KMS-11 (cell line): ENCODE measurements at regions not wholly inside any gene's neighbourhood (a gene's known extent, or its start where the extent isn't known, plus 50 kb on each side); places are given as distances from the start of the nearest gene placed in this dataset.
"Not testable (repeated sequence)": the region's sequence is repeated elsewhere in the genome, so short reads cannot be mapped to it uniquely, and the experiment has no call there.

Experiments
- H2AFZ ChIP-seq: fragments of 200-600 bp; sonication (generic); 2 replicates; pipeline ENCODE4 v1.6.1; 2016; ENCODE audit warnings: antibody characterized with exemption, mixed run types, low read depth
- H3K27ac ChIP-seq: fragments of 200-600 bp; sonication (generic); 2 replicates; pipeline ENCODE4 v1.6.1; 2016; ENCODE audit warnings: mild to moderate bottlenecking, mixed run types
- H3K27me3 ChIP-seq: fragments of 200-600 bp; sonication (generic); 2 replicates; pipeline ENCODE4 v1.6.1; 2017; ENCODE audit warnings: mild to moderate bottlenecking, low read depth, mixed run types, moderate library complexity; ENCODE audit not compliant: insufficient read depth
- H3K36me3 ChIP-seq: fragments of 200-600 bp; sonication (generic); 2 replicates; pipeline ENCODE4 v1.6.1; 2017; ENCODE audit warnings: mild to moderate bottlenecking, mixed run types; ENCODE audit not compliant: insufficient read depth
- H3K4me1 ChIP-seq: fragments of 200-600 bp; sonication (generic); 2 replicates; pipeline ENCODE4 v1.6.1; 2016; ENCODE audit warnings: mild to moderate bottlenecking, low read depth, mixed run types; ENCODE audit not compliant: poor library complexity, severe bottlenecking
- H3K4me2 ChIP-seq: fragments of 200-600 bp; sonication (generic); 2 replicates; pipeline ENCODE4 v1.7.0; 2016; ENCODE audit warnings: mild to moderate bottlenecking, mixed run types
- H3K4me3 ChIP-seq: fragments of 200-600 bp; sonication (generic); IDR thresholded peaks from 2 replicates; pipeline ENCODE4 v1.6.1; 2017; ENCODE audit warnings: low read depth, low read length, mixed read lengths; ENCODE audit not compliant: insufficient read depth
- H3K79me2 ChIP-seq: fragments of 200-600 bp; sonication (generic); 2 replicates; pipeline ENCODE4 v1.6.1; 2016; ENCODE audit warnings: low read depth, mixed run types; ENCODE audit not compliant: insufficient read depth
- H3K9ac ChIP-seq: fragments of 200-600 bp; sonication (generic); 2 replicates; pipeline ENCODE4 v1.6.1; 2016; ENCODE audit warnings: mild to moderate bottlenecking, mixed run types
- H4K20me1 ChIP-seq: fragments of 200-600 bp; sonication (generic); 2 replicates; pipeline ENCODE4 v1.6.1; 2016; ENCODE audit warnings: mild to moderate bottlenecking, mixed run types; ENCODE audit not compliant: insufficient read depth
- TF ChIP-seq, protein P1 (sequence below): fragments of 200-600 bp; sonication (generic); conservative IDR thresholded peaks from 2 replicates; pipeline ENCODE4 v1.6.1; 2017; ENCODE audit warnings: low read depth, mild to moderate bottlenecking, antibody characterized with exemption, low read length, moderate library complexity, mixed read lengths

DNA sequence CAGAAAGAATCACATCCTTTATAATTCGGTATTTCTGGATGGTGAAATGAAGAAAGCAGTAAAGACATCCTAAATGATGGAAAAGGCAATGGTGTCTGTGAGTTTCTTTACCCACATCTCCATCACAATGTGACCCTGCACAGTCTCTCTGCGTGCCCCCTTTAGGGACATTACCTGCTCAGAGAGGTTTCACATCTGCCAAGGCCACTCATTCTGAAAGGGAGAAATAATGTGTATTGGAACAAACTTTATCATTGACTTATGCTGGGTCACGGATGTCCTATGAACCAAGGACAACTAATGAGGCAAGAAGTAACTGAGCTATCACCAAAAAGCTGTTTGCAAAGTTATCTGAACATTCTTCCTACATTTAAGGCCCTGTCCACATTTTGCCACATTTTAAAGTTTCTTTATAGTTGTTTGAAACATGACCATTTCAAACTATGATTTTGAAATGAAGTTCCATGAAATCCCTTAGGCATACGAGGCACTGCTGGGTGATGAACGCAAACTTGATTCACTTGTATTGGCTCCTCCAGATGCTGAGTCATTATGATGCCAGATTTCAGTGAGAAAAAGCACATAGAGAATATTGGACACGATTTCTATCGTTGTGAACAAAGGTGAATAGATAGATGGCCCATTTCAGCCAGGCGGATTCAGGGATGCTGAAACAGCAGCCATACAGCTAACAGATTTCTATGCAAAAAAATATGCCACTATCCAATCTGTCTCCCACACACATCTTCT is 63.5 kb upstream of the HMGB1 start:
- no peak overlapping the region for H3K4me2 ChIP-seq
- H2AFZ ChIP-seq = no peak overlapping the region
- H3K79me2 ChIP-seq = no peaks in the 10 kb centered on the region
- H3K27ac ChIP-seq = no peak overlapping the region
- TF ChIP-seq, protein P1, sequence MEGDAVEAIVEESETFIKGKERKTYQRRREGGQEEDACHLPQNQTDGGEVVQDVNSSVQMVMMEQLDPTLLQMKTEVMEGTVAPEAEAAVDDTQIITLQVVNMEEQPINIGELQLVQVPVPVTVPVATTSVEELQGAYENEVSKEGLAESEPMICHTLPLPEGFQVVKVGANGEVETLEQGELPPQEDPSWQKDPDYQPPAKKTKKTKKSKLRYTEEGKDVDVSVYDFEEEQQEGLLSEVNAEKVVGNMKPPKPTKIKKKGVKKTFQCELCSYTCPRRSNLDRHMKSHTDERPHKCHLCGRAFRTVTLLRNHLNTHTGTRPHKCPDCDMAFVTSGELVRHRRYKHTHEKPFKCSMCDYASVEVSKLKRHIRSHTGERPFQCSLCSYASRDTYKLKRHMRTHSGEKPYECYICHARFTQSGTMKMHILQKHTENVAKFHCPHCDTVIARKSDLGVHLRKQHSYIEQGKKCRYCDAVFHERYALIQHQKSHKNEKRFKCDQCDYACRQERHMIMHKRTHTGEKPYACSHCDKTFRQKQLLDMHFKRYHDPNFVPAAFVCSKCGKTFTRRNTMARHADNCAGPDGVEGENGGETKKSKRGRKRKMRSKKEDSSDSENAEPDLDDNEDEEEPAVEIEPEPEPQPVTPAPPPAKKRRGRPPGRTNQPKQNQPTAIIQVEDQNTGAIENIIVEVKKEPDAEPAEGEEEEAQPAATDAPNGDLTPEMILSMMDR = no peak
- no peaks in the 10 kb centered on the region for H3K27me3 ChIP-seq
- no peaks in the 10 kb centered on the region for H3K36me3 ChIP-seq
- H3K4me1 ChIP-seq = peaks cover 4% of the 10 kb centered on the region
- no peak overlapping the region for H3K4me3 ChIP-seq
- H3K9ac ChIP-seq = no peak overlapping the region
- no peaks in the 10 kb centered on the region for H4K20me1 ChIP-seq

DNA sequence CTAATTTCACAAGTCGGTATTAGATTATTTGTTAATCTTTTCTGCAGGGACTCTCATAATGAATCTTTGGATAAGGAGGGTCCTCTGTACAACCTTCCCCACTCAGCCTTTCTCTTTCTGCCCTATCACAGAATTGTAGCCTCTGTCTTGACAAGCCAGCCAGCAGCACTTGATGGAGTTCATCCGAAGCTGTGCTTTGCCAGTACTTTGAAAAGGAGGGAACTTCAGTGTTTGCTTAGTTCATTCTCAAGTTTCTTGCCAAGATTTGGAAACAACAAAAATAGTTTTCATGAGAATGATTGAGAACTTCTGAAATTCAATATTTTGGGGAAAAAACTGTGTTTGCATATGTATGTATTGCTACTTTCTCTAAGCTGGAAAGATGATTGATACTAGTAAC is 69.3 kb upstream of the HMGB1 start:
- H3K4me2 ChIP-seq = no peak overlapping the region
- H3K79me2 ChIP-seq = no peaks in the 10 kb centered on the region
- no peak overlapping the region for H3K9ac ChIP-seq
- no peak overlapping the region for H2AFZ ChIP-seq
- H3K27ac ChIP-seq = no peak overlapping the region
- no peaks in the 10 kb centered on the region for H3K27me3 ChIP-seq
- TF ChIP-seq, protein P1 = no peak
- H3K36me3 ChIP-seq = no peaks in the 10 kb centered on the region
- no peaks in the 10 kb centered on the region for H4K20me1 ChIP-seq
- H3K4me1 ChIP-seq = peaks cover 4% of the 10 kb centered on the region
- no peak overlapping the region for H3K4me3 ChIP-seq

DNA sequence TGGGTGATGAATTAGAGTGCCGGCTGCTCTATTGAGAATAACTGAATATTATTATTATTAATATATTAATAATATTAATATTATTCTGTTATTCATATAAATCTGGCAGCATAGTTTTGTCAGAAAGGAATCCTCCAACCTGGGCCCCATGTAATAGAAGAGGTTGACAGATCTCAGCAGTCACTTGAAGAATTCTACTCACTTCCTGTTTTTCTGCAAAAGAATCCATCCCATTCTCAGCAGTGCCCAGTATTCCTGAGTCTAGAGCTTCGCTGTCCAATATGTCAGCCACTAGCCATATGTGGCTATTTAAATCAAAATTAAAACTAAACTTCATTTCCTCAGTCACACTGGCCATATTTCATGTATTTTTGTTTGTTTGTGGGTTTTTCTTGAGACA is 72.4 kb upstream of the USPL1 start:
- H3K9ac ChIP-seq = no peak overlapping the region
- no peaks in the 10 kb centered on the region for H4K20me1 ChIP-seq

DNA sequence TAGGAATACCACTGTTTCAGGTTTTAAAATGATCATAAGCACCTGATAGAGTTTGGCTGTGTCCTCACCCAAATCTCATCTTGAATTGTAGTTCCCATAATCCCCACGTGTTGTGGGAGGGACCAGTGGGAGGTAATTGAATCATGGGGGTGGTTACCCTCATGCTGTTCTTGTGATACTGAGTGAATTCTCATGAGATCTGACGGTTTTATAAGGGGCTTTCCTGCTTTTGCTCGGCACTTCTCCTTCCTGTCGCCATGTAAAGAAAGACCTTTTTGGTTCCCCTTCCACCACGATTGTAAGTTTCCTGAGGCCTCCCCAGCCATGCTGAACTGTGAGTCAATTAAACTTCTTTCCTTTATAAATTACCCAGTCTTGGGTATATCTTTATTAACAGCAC is 69.7 kb upstream of the USPL1 start:
- H3K27ac ChIP-seq, H3K27me3 ChIP-seq: not testable (repeated sequence)

More for the DNA sequence above, 72.4 kb upstream of the USPL1 start:
- Histone ChIP-seq H3K4me2 (no peak overlapping the region), H3K27ac (no peak overlapping the region), H3K79me2 (no peaks in the 10 kb centered on the region), H3K27me3 (no peaks in the 10 kb centered on the region), H3K4me1 (no peaks in the 10 kb centered on the region), H3K4me3 (no peak overlapping the region), H3K36me3 (no peaks in the 10 kb centered on the region), H2AFZ (no peak overlapping the region)
- TF ChIP-seq, protein P1 = no peak

DNA sequence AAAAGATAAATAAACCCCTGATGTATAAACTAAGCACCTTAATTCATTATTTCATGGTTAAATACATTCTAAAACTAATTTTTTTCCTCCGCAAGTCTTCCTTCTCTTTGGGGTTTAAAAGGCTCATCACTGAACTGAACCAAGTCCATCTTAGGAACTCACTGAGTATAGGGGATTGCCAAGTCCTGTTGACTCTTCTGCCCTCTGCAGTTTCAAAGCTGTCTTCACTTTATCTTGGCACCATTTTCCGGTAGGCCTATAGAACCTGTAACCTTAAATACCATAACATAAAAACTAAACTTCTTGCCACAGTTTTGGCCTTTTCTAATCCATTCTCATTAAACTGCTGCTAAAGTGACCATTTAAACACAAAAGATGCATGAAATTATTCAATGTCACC is 66.5 kb upstream of the USPL1 start:
- no peak overlapping the region for H3K4me2 ChIP-seq
- TF ChIP-seq, protein P1 = peak; percentile 42
- H3K27me3 ChIP-seq = no peaks in the 10 kb centered on the region
- no peaks in the 10 kb centered on the region for H3K79me2 ChIP-seq
- no peak overlapping the region for H3K9ac ChIP-seq
- H3K4me3 ChIP-seq = no peak overlapping the region
- no peak overlapping the region for H2AFZ ChIP-seq
- H3K36me3 ChIP-seq = no peaks in the 10 kb centered on the region
- no peaks in the 10 kb centered on the region for H4K20me1 ChIP-seq
- H3K27ac ChIP-seq = no peak overlapping the region
- H3K4me1 ChIP-seq = no peaks in the 10 kb centered on the region

More for the DNA sequence above, 69.7 kb upstream of the USPL1 start:
- not testable (repeated sequence) for H3K4me1 ChIP-seq, H2AFZ ChIP-seq, H3K4me3 ChIP-seq, H3K79me2 ChIP-seq, H4K20me1 ChIP-seq, H3K9ac ChIP-seq, H3K36me3 ChIP-seq, H3K4me2 ChIP-seq
